Activated CD8-positive, alpha-beta T cell treated with anti-CD3 and anti-CD28 coated beads for 36 hours (primary cell): ENCODE measurements at regions not wholly inside any gene's neighbourhood (a gene's known extent, or its start where the extent isn't known, plus 50 kb on each side); places are given as distances from the start of the nearest gene placed in this dataset.
"Not testable (repeated sequence)": the region's sequence is repeated elsewhere in the genome, so short reads cannot be mapped to it uniquely, and the experiment has no call there.

Experiments used
- ATAC-seq: fragments of 200-7000 bp; cut with Tn5 transposase; one replicate; pipeline ENCODE4 v1.10.0; 2021; ENCODE audit warnings: mild to moderate bottlenecking, moderate library complexity
- CTCF ChIA-PET: fragments of 350-600 bp; sonication (Branson Sonifier 250); formaldehyde crosslinking; loops from one replicate; lab custom pipeline; 2021; ENCODE audit warnings: antibody characterized with exemption; lab: Charles Lee
- POLR2A ChIA-PET: fragments of 350-600 bp; sonication (Branson Sonifier 250); formaldehyde crosslinking; loops from one replicate; lab custom pipeline; 2021; ENCODE audit warnings: antibody characterized with exemption; lab: Charles Lee
- DNase-seq: peaks from one replicate; pipeline ENCODE4 v3.0.0-alpha.2; 2020
- H3K27ac Mint-ChIP-seq: one replicate; pipeline ENCODE4 v1.8.0; 2021; ENCODE audit warnings: mild to moderate bottlenecking, mixed read lengths
- H3K27me3 Mint-ChIP-seq: one replicate; pipeline ENCODE4 v1.8.0; 2021; ENCODE audit warnings: mixed read lengths
- H3K36me3 Mint-ChIP-seq: one replicate; pipeline ENCODE4 v1.8.0; 2021; ENCODE audit warnings: low read depth, mixed read lengths
- H3K4me1 Mint-ChIP-seq: one replicate; pipeline ENCODE4 v1.8.0; 2021; ENCODE audit warnings: low read depth, mixed read lengths
- H3K4me3 Mint-ChIP-seq: one replicate; pipeline ENCODE4 v1.8.0; 2021; ENCODE audit warnings: mild to moderate bottlenecking, moderate library complexity, mixed read lengths
- H3K9me3 Mint-ChIP-seq: one replicate; pipeline ENCODE4 v1.8.0; 2021; ENCODE audit warnings: mixed read lengths
- intact Hi-C: fragments of 100-400 bp; cut with micrococcal nuclease; formaldehyde crosslinking; loops from one replicate; pipeline ENCODE4 v1.10.0; 2022
- TF ChIP-seq, protein P1 (sequence below): fragments of 200-600 bp; IDR thresholded peaks from one replicate; pipeline ENCODE4 v1.8.0; 2022; ENCODE audit warnings: antibody characterized with exemption, mild to moderate bottlenecking

DNA sequence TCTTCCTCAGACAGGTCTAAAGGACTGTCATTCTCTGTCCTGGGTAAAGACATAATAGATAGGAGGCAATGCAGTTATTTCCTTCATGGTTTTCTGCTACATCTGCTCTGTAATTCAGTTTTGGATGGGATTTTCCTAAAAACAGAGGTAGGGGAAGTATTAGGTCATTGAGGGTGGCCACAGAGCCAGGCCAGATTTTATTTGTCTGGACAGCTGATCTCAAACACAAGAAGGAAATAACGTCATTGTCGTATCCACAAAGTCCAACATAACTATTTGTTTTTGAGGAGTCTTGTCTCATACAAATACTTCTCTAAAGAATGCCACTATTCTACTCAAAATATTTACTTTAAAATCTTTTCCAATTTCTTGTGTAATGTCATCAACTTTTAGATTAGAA, 154.8 kb upstream of the MAP2 start:
- Mint-ChIP-seq H3K27ac (no peak overlapping the region), H3K9me3 (peaks cover 8% of the 10 kb centered on the region), H3K36me3 (no peaks in the 10 kb centered on the region), H3K4me1 (no peaks in the 10 kb centered on the region), H3K27me3 (no peaks in the 10 kb centered on the region), H3K4me3 (no peak overlapping the region)
- TF ChIP-seq, protein P1, sequence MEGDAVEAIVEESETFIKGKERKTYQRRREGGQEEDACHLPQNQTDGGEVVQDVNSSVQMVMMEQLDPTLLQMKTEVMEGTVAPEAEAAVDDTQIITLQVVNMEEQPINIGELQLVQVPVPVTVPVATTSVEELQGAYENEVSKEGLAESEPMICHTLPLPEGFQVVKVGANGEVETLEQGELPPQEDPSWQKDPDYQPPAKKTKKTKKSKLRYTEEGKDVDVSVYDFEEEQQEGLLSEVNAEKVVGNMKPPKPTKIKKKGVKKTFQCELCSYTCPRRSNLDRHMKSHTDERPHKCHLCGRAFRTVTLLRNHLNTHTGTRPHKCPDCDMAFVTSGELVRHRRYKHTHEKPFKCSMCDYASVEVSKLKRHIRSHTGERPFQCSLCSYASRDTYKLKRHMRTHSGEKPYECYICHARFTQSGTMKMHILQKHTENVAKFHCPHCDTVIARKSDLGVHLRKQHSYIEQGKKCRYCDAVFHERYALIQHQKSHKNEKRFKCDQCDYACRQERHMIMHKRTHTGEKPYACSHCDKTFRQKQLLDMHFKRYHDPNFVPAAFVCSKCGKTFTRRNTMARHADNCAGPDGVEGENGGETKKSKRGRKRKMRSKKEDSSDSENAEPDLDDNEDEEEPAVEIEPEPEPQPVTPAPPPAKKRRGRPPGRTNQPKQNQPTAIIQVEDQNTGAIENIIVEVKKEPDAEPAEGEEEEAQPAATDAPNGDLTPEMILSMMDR, result no peak
- ATAC-seq (no peak), DNase-seq (no peak)
- intact Hi-C loops, result no loop called here
- ChIA-PET POLR2A (no interaction called here), CTCF (no interaction called here)

DNA sequence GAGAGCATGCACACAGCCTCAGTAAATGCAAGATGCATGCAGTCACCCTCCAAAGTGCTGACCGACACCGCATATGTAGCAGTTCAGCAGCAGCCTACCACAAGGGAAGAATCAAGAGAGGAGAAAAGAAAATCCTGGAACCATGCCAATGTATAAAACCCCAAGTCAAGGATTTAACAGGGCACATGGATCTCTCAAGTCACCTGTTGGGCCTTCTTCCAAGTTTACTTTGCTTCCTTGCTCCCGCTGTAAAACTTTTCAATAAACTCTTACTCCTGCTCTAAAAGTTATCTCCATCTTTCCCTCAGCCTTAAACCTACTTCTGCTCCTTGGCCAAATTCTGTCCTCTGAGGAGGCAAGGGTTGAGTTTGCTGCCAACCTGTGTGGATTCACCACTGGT, 147.8 kb upstream of the MAP2 start:
- ChIA-PET CTCF (no interaction called here), POLR2A (no interaction called here)
- DNase-seq (no peak), ATAC-seq (no peak)
- Mint-ChIP-seq H3K4me3 (no peak overlapping the region), H3K4me1 (no peaks in the 10 kb centered on the region), H3K9me3 (peaks cover 7% of the 10 kb centered on the region), H3K27me3 (no peaks in the 10 kb centered on the region), H3K27ac (no peak overlapping the region), H3K36me3 (no peaks in the 10 kb centered on the region)
- intact Hi-C loops, result no loop called here
- TF ChIP-seq, protein P1, result no peak

DNA sequence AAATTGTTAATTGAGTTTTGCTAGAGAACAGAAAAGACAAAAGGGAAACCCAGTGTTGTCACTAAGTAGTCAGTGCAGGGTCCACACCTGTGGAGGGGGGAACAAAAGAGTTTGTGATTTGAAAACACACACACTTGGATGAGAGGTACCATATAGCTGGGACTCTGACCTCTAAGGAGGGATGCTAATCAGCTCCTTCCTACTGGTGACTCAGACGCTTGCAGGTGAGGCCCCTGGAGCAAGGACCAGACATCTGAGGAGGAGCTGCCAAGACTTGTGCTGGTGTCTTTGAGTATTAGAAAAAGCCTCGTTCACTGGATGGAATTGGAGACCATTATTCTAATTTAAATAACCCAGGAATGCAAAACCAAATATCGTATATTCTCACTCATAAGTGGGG, 146.4 kb upstream of the MAP2 start:
- Mint-ChIP-seq H3K27me3 (no peaks in the 10 kb centered on the region), H3K27ac (no peak overlapping the region), H3K4me1 (no peaks in the 10 kb centered on the region), H3K9me3 (peaks cover 7% of the 10 kb centered on the region), H3K36me3 (no peaks in the 10 kb centered on the region), H3K4me3 (no peak overlapping the region)
- TF ChIP-seq, protein P1, result no peak
- ATAC-seq (no peak), DNase-seq (no peak)
- intact Hi-C loops, result no loop called here
- ChIA-PET POLR2A (no interaction called here), CTCF (no interaction called here)

DNA sequence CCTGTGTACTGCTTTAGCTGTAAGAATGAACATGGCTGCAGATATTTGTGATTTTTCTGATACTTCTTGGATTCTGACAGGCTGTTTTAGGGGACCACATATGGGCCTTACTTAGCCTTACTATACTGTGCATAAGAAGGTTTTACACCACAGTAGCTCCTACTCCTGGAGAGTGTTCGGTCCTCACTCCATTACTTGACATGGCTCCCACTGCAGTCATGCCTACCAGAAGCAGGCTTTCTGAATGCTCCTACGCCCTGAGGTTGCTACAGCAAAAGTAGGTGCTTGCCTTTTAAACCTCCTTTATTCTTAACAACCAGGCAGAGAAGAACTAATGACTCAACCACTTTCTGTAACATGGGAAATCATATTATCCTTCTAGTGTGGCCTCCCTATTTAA, 125.2 kb upstream of the MAP2 start:
- Mint-ChIP-seq H3K4me1 (no peaks in the 10 kb centered on the region), H3K4me3 (no peak overlapping the region), H3K27me3 (no peaks in the 10 kb centered on the region), H3K9me3 (no peaks in the 10 kb centered on the region), H3K27ac (no peak overlapping the region), H3K36me3 (no peaks in the 10 kb centered on the region)
- DNase-seq, result no peak
- TF ChIP-seq, protein P1, result no peak
- ATAC-seq, result no peak
- intact Hi-C loops, result no loop called here
- POLR2A ChIA-PET, result no interaction called here
- CTCF ChIA-PET, result no interaction called here

DNA sequence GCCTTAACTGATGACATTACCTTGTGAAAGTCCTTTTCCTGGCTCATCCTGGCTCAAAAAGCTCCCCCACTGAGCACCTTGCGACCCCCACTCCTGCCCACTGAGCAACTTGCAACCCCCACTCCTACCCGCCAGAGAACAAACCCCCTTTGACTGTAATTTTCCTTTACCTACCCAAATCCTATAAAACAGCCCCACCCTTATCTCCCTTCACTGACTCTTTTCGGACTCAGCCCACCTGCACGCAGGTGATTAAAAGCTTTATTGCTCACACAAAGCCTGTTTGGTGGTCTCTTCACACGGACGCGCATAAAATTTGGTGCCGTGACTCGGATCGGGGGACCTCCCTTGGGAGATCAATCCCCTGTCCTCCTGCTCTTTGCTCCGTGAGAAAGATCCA, 124.4 kb upstream of the MAP2 start:
- H3K4me1 Mint-ChIP-seq, DNase-seq, H3K27ac Mint-ChIP-seq, H3K27me3 Mint-ChIP-seq, H3K36me3 Mint-ChIP-seq, POLR2A ChIA-PET, H3K9me3 Mint-ChIP-seq, ATAC-seq, H3K4me3 Mint-ChIP-seq, CTCF ChIA-PET, intact Hi-C loops: not testable (repeated sequence)

DNA sequence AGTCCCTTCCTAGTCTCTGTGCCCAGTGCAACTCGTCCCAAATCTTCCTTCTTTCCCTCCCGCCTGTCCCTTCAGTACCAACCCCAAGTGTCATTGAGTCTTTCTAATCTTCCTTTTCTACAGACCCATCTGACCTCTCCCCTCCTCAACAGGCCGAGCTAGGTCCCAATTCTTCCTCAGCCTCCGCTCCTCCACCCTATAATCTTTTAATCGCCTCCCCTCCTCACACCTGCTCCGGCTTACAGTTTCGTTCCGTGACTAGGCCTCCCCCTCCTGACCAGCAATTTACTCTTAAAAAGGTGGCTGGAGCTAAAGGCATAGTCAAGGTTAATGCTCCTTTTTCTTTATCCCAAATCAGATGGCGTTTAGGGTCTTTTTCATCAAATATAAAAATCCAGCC, 123.1 kb upstream of the MAP2 start:
- intact Hi-C loops, DNase-seq, ATAC-seq, H3K27ac Mint-ChIP-seq, H3K36me3 Mint-ChIP-seq, POLR2A ChIA-PET, H3K27me3 Mint-ChIP-seq, H3K9me3 Mint-ChIP-seq, CTCF ChIA-PET, H3K4me1 Mint-ChIP-seq, H3K4me3 Mint-ChIP-seq: not testable (repeated sequence)
